Stimulated activated memory B cell treated with anti-CD40 and anti-IgM and Interleukin-4, amounts not matched to agents 10 μg/mL and 1 μg/mL and 100 μg/mL, for 72 hours (primary cell): ENCODE measurements at regions not wholly inside any gene's neighbourhood (a gene's known extent, or its start where the extent isn't known, plus 50 kb on each side); places are given as distances from the start of the nearest gene placed in this dataset.
"Not testable (repeated sequence)": the region's sequence is repeated elsewhere in the genome, so short reads cannot be mapped to it uniquely, and the experiment has no call there.

Experiments
- ATAC-seq: fragments of 150-1000 bp; cut with Tn5 transposase; 2 replicates; pipeline ENCODE4 v1.10.0; 2021
- H3K27ac Mint-ChIP-seq: one replicate; pipeline ENCODE4 v1.8.0; 2022; ENCODE audit warnings: mild to moderate bottlenecking, mixed read lengths
- H3K27me3 Mint-ChIP-seq: one replicate; pipeline ENCODE4 v1.8.0; 2022; ENCODE audit warnings: mixed read lengths
- H3K36me3 Mint-ChIP-seq: one replicate; pipeline ENCODE4 v1.8.0; 2022; ENCODE audit warnings: mixed read lengths
- H3K4me1 Mint-ChIP-seq: one replicate; pipeline ENCODE4 v1.8.0; 2022; ENCODE audit warnings: mixed read lengths
- H3K4me3 Mint-ChIP-seq: one replicate; pipeline ENCODE4 v1.8.0; 2022; ENCODE audit warnings: mild to moderate bottlenecking, moderate library complexity, mixed read lengths
- H3K9me3 Mint-ChIP-seq: one replicate; pipeline ENCODE4 v1.8.0; 2022; ENCODE audit warnings: mixed read lengths

- no peak for ATAC-seq
- Mint-ChIP-seq H3K4me1 (no peaks in the 10 kb centered on the region), H3K36me3 (no peaks in the 10 kb centered on the region), H3K4me3 (no peak overlapping the region), H3K27me3 (peaks cover 3% of the 10 kb centered on the region), H3K9me3 (no peaks in the 10 kb centered on the region), H3K27ac (no peak overlapping the region)
Observed at GRCh38 chr4:3936184-3936583, 170.0 kb downstream of the ADRA2C start.

- peaks cover 20% of the 10 kb centered on the region for H3K27me3 Mint-ChIP-seq
- not testable (repeated sequence) for ATAC-seq, H3K4me3 Mint-ChIP-seq, H3K9me3 Mint-ChIP-seq, H3K36me3 Mint-ChIP-seq, H3K27ac Mint-ChIP-seq
- H3K4me1 Mint-ChIP-seq: peaks cover 14% of the 10 kb centered on the region
Observed at GRCh38 chr4:3937849-3938562, 171.8 kb downstream of the ADRA2C start.

- H3K4me3 Mint-ChIP-seq, H3K36me3 Mint-ChIP-seq, ATAC-seq, H3K27ac Mint-ChIP-seq, H3K9me3 Mint-ChIP-seq: not testable (repeated sequence)
- peaks cover 25% of the 10 kb centered on the region for H3K27me3 Mint-ChIP-seq
- peaks cover 16% of the 10 kb centered on the region for H3K4me1 Mint-ChIP-seq
Observed at GRCh38 chr4:3938676-3939075, 172.5 kb downstream of the ADRA2C start.

GRCh38 chr4:3939954-3940591 lies 173.9 kb downstream of the ADRA2C start:
- not testable (repeated sequence) for ATAC-seq, H3K27ac Mint-ChIP-seq, H3K36me3 Mint-ChIP-seq, H3K4me3 Mint-ChIP-seq, H3K9me3 Mint-ChIP-seq
- H3K4me1 Mint-ChIP-seq: peaks cover 16% of the 10 kb centered on the region
- peaks cover 25% of the 10 kb centered on the region for H3K27me3 Mint-ChIP-seq

- not testable (repeated sequence) for H3K4me3 Mint-ChIP-seq, H3K36me3 Mint-ChIP-seq, H3K9me3 Mint-ChIP-seq, H3K27ac Mint-ChIP-seq, ATAC-seq
- Mint-ChIP-seq H3K4me1 (peaks cover 16% of the 10 kb centered on the region), H3K27me3 (peaks cover 25% of the 10 kb centered on the region)
Observed at GRCh38 chr4:3941735-3942522, 175.7 kb downstream of the ADRA2C start.

- not testable (repeated sequence) for H3K36me3 Mint-ChIP-seq, H3K9me3 Mint-ChIP-seq, H3K4me3 Mint-ChIP-seq, ATAC-seq, H3K27ac Mint-ChIP-seq
- peaks cover 25% of the 10 kb centered on the region for H3K27me3 Mint-ChIP-seq
- H3K4me1 Mint-ChIP-seq: peaks cover 16% of the 10 kb centered on the region
Observed at GRCh38 chr4:3942569-3942971, 176.4 kb downstream of the ADRA2C start.

- H3K27me3 Mint-ChIP-seq: peaks cover 25% of the 10 kb centered on the region
- H3K4me1 Mint-ChIP-seq: peaks cover 16% of the 10 kb centered on the region
- not testable (repeated sequence) for H3K4me3 Mint-ChIP-seq, H3K9me3 Mint-ChIP-seq, H3K27ac Mint-ChIP-seq, H3K36me3 Mint-ChIP-seq, ATAC-seq
Observed at GRCh38 chr4:3943051-3943450, 176.9 kb downstream of the ADRA2C start.

- Mint-ChIP-seq H3K36me3 (peaks cover 14% of the 10 kb centered on the region), H3K27me3 (peaks cover 25% of the 10 kb centered on the region), H3K9me3 (no peaks in the 10 kb centered on the region), H3K4me1 (peaks cover 16% of the 10 kb centered on the region), H3K4me3 (no peak overlapping the region), H3K27ac (no peak overlapping the region)
- no peak for ATAC-seq
Observed at GRCh38 chr4:3945511-3946290, 179.5 kb downstream of the ADRA2C start.

GRCh38 chr4:3946553-3946952 lies 180.4 kb downstream of the ADRA2C start:
- peaks cover 18% of the 10 kb centered on the region for H3K36me3 Mint-ChIP-seq
- not testable (repeated sequence) for H3K27ac Mint-ChIP-seq, H3K9me3 Mint-ChIP-seq, H3K4me3 Mint-ChIP-seq, ATAC-seq
- H3K27me3 Mint-ChIP-seq: peaks cover 19% of the 10 kb centered on the region
- peaks cover 16% of the 10 kb centered on the region for H3K4me1 Mint-ChIP-seq

GRCh38 chr4:3947761-3948160 lies 181.6 kb downstream of the ADRA2C start:
- H3K36me3 Mint-ChIP-seq: peaks cover 19% of the 10 kb centered on the region
- H3K9me3 Mint-ChIP-seq, ATAC-seq, H3K4me1 Mint-ChIP-seq, H3K27me3 Mint-ChIP-seq, H3K27ac Mint-ChIP-seq, H3K4me3 Mint-ChIP-seq: not testable (repeated sequence)

GRCh38 chr4:3948210-3948609 lies 182.0 kb downstream of the ADRA2C start:
- H3K36me3 Mint-ChIP-seq: peaks cover 19% of the 10 kb centered on the region
- not testable (repeated sequence) for ATAC-seq, H3K4me3 Mint-ChIP-seq, H3K27me3 Mint-ChIP-seq, H3K4me1 Mint-ChIP-seq, H3K9me3 Mint-ChIP-seq, H3K27ac Mint-ChIP-seq

- H3K27me3 Mint-ChIP-seq, ATAC-seq, H3K9me3 Mint-ChIP-seq, H3K27ac Mint-ChIP-seq, H3K4me3 Mint-ChIP-seq: not testable (repeated sequence)
- peaks cover 10% of the 10 kb centered on the region for H3K4me1 Mint-ChIP-seq
- H3K36me3 Mint-ChIP-seq: peaks cover 19% of the 10 kb centered on the region
Observed at GRCh38 chr4:3949916-3950315, 183.7 kb downstream of the ADRA2C start.

GRCh38 chr4:3952443-3953139 lies 186.4 kb downstream of the ADRA2C start:
- not testable (repeated sequence) for H3K27me3 Mint-ChIP-seq, ATAC-seq, H3K27ac Mint-ChIP-seq, H3K9me3 Mint-ChIP-seq, H3K4me3 Mint-ChIP-seq
- H3K4me1 Mint-ChIP-seq: peaks cover 15% of the 10 kb centered on the region
- H3K36me3 Mint-ChIP-seq: peaks cover 18% of the 10 kb centered on the region

GRCh38 chr4:3953140-3953489 lies 186.9 kb downstream of the ADRA2C start:
- H3K4me3 Mint-ChIP-seq, ATAC-seq, H3K27me3 Mint-ChIP-seq, H3K27ac Mint-ChIP-seq, H3K9me3 Mint-ChIP-seq: not testable (repeated sequence)
- peaks cover 13% of the 10 kb centered on the region for H3K36me3 Mint-ChIP-seq
- peaks cover 15% of the 10 kb centered on the region for H3K4me1 Mint-ChIP-seq
